Posterior cingulate gyrus (tissue), 11 donors: ENCODE measurements at regions not wholly inside any gene's neighbourhood (a gene's known extent, or its start where the extent isn't known, plus 50 kb on each side); places are given as distances from the start of the nearest gene placed in this dataset.

Source experiments
- DNase-seq, 10 donors: peaks; one replicate each; pipeline versions ENCODE4 v3.0.0 to v3.0.0-alpha.2; 2020 to 2021; ENCODE audit warnings: mixed read lengths in 3 of 10
- intact Hi-C: fragments of 100-400 bp; cut with DNase I; formaldehyde crosslinking; loops from one replicate; pipeline ENCODE4 v1.15.1; 2023

DNA sequence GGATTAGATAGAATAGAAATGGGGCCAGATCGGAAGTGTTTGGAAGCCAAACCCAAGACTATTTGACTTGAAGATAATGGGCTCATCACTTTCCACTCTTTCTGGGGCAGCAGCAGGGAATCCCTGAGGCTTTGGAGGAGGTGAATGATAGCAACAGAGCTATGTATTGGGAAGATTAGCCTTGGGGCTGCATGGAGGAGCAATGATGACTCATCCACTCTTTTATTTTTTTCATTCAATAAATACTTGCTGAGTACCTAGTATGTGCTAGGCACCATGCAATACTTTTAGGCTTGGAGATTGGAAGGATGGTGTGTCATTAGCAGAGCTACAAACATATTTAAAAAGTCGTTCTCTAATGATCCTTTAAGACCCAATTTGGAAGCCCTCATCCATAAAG, 166.9 kb upstream of the FOXD3 start:
- intact Hi-C loops = no loop called here
- DNase-seq = no peak

- intact Hi-C loops = no loop called here
- DNase-seq = no peak
These were observed 165.3 kb upstream of the FOXD3 start for GRCh38 chr1:63157085-63157484.

- intact Hi-C loops = no loop called here
These were observed 153.3 kb upstream of the FOXD3 start for GRCh38 chr1:63169057-63169456.

GRCh38 chr1:63173161-63173560, 149.2 kb upstream of the FOXD3 start:
- DNase-seq = no peak
- intact Hi-C loops = no loop called here

More at GRCh38 chr1:63169057-63169456, 153.3 kb upstream of the FOXD3 start:
- DNase-seq = no peak

- intact Hi-C loops = no loop called here
- DNase-seq = no peak
These were observed 132.7 kb upstream of the FOXD3 start for GRCh38 chr1:63189677-63190076.

GRCh38 chr1:63190171-63190570, 132.2 kb upstream of the FOXD3 start:
- DNase-seq = no peak
- intact Hi-C loops = no loop called here

GRCh38 chr1:63198871-63199394, 123.4 kb upstream of the FOXD3 start:
- peak in 1 of 10 donors; percentile 32 for DNase-seq

DNA sequence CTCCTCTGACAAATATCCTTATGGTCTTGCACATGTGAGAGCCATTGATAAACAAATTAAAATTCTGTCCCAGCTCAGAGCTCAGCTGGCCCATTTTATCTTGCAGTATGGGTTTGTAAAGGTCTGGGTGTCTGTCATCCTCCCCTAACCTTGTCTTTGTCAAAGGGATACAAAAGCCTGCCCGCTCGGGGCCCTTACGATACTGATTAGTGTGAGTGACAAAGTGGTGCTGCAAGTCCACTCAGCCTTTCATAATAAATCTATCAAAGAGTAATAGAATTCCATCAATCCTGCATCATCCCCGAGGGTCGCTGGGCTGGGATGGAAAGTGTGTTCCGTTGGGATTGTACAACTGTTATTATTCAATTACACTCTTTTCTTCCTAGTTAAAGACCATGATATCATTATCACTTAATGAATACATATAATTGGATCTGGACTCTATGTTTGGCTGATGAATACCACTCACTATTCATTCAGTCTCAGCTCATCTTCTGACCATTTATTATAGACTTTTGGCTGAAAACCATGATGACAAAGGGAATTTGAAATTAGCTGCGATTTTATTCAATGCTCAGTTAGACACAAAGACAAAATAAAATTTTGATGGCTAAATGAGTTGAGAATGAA, 122.5 kb upstream of the FOXD3 start:
- intact Hi-C loops = no loop called here
- DNase-seq = peak in 1 of 10 donors; percentile 63

More at GRCh38 chr1:63198871-63199394, 123.4 kb upstream of the FOXD3 start:
- intact Hi-C loops = no loop called here

DNA sequence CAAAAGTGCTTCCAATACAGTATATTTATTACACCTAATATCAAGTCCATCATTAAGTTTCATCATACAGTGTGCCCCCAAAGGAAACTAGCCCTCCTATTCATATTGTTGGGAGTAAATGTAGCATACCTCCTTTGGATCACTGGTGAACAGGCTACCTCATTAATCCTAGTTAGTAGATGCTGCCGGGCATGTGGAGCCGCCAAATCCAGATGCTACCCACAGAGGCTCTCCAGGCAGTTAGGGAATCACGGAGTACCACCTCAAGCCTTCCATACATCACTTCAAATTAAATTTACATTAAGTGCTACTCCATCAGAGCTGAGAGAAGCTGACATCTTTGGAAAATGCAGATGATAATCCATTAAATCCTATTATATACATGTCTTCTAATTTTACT, 121.7 kb upstream of the FOXD3 start:
- intact Hi-C loops = no loop called here

DNA sequence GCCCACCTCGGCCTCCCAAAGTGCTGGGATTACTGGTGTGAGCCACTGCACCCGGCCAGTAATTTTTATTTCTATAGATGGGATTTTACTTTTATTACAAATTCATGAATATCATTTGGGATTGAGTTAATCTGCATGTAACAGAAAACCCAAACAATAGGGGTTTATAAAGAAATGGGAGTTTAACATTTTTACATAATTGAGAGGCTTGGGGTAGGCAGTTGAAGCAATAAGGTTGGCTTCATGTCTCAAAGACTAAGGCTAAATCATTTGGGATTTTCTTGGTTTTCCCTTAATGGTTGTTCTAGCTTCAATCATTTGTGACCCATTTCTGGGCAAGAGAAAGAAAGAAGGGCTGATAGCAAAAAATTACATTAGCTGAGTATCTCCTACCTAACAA, 118.7 kb upstream of the FOXD3 start:
- intact Hi-C loops = no loop called here
- DNase-seq = no peak

More for the DNA sequence above, 121.7 kb upstream of the FOXD3 start:
- DNase-seq = no peak

DNA sequence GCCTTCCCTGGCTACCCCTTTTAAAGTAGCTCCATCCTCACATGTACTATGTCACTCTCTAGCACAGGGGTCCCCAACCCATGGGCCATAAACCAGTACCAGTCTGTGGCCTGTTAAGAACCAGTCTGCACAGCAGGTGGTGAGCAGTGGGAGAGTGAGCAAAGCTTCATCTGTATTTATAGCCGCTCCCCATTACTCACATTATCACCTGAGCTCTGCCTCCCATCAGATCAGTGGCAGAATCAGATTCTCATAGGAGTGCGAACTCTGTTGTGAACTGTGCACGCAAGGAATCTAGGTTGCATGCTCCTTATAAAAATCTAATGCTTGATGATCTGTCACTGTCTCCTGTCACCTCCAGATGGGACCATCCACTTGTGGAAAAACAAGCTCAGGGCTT, 116.6 kb upstream of the FOXD3 start:
- intact Hi-C loops = no loop called here
- DNase-seq = no peak

GRCh38 chr1:63214553-63214952, 107.8 kb upstream of the FOXD3 start:
- intact Hi-C loops = no loop called here
- DNase-seq = no peak

DNA sequence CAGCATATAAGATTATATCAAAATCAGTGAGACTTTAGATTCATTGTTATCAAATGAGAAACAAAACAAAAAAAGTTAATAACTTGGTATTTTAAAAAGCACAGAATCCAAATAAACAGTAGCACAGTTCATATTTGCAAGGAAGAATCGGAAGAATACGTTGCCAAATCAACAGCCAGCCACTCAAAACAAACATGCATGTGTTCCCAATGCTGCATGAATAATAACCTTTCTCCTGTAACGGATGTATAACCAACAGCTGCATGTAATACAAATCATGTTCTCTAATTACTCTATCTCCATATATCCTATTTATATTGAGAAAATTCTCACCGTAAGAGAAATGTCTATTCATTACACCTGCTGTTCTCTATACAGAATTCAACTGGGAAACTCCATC, 98.9 kb upstream of the FOXD3 start:
- intact Hi-C loops = no loop called here
- no peak for DNase-seq

DNA sequence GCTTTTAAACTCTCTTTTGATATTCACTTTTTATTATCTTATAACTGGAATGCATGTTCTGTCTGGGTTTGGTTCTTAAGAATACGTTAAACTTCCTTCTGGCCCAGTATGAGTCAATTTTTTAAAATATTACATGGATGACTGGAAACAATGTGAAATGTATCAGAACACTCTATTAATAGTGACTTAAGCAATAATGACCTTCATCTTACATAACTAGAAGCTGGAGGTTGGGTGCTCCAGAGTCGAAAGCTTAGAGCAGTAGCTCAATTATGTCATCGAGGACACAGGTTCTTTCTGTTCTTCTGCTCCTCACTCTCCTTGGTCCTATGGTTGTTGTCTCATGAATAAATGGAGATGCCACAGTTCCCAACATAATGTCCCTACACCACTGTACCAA, 91.6 kb upstream of the FOXD3 start:
- DNase-seq = no peak
- intact Hi-C loops = no loop called here

DNA sequence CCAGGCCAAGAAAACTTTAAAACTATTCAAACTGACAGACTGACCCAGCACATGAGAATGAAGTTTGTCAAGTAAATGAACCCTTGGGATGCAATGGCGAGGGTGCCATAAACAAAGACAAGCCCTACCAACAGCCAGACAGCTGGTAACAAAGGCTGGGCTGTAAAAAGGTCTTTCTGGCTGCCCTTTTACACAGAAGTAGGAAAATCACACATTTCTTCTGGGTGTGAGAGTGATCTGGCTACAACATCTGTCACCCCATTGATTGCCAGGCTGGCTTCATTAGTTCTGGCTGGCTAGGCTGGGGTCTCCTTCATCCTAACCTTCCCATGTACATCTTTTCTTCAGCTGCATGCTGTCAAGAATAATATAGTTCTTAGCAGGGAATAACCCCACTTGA, 83.6 kb upstream of the FOXD3 start:
- no peak for DNase-seq
- intact Hi-C loops = no loop called here

DNA sequence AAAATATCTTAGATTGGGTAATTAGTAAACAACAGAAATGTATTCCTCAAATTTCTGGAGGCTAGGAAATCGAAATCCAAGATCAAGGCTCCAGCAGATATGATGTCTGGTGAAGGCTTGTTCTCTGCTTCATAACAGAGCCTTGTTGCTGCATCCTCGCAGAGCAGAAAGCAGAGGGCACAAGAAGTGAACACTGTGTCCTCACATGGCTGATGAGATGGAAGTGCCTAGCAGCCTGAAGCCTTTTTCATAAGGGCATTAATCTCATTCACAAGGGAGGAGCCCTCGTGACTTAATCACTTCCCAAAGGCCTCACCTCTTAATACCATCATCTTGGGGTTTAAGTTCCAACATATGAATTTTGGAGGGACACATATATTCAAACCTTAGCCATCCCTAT, 77.2 kb upstream of the FOXD3 start:
- no peak for DNase-seq
- intact Hi-C loops = no loop called here

DNA sequence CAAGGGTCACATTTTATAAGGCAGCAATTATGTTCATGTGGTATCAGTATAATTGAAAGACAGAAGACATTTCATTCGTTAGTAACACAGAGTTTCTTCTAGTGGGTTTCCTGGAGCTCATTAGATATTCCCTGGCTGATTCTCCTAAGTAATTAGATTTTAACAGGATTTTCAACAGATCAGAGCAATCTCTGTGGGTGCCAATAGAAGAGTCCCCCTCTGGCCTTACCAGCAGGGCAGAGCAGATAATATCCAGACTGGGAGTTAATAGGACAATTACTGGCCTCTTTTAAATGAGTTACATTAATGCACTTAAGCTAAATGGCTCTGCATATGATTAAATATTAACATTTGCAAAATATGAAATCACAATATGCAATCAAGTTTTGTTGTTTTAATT, 74.2 kb upstream of the FOXD3 start:
- intact Hi-C loops = no loop called here

DNA sequence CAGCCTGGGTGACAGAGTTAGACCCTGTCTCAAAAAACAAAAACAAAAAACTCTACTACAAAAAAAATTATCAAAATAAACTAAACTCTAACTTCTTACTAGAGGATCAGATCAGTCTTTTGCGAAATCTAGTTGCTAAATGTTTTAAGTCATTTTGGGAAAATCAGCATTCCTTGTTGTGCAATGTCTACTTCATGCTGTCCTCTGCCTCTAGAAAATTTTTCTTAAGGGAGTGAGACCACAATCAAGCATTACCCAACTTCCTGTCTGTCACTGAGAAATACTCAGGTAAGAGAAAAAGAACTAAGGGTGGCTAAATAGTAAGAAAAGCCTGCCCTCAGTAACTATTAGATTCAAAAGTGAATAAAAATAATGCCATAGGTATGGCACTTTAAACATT, 67.2 kb upstream of the FOXD3 start:
- DNase-seq = no peak
- intact Hi-C loops = no loop called here

More for the DNA sequence above, 74.2 kb upstream of the FOXD3 start:
- no peak for DNase-seq

GRCh38 chr1:63261736-63262458, 60.5 kb upstream of the FOXD3 start:
- intact Hi-C loops = no loop called here
- no peak for DNase-seq

- no peak for DNase-seq
- intact Hi-C loops = no loop called here
These were observed 60.0 kb upstream of the FOXD3 start for GRCh38 chr1:63262459-63262770.

- intact Hi-C loops = no loop called here
- no peak for DNase-seq
These were observed 58.2 kb upstream of the FOXD3 start for GRCh38 chr1:63264161-63264560.

GRCh38 chr1:63266857-63267256, 55.5 kb upstream of the FOXD3 start:
- no peak for DNase-seq
- intact Hi-C loops = no loop called here
